HL-60 (cell line): ENCODE measurements at regions not wholly inside any gene's neighbourhood (a gene's known extent, or its start where the extent isn't known, plus 50 kb on each side); places are given as distances from the start of the nearest gene placed in this dataset.

ENCODE experiments used
- DNase-seq, 2 experiments: peaks; one replicate each; pipeline ENCODE4 v3.0.0-alpha.2; 2010 to 2020; ENCODE audit warnings: low read depth in 1 of 2, low spot score in 1 of 2
- H3K27ac ChIP-seq: fragments of 250-450 bp; sonication (Bioruptor Pico); replicated peaks from 2 replicates; pipeline ENCODE4 v1.5.1; 2020; ENCODE audit warnings: mild to moderate bottlenecking, moderate library complexity
- H3K27me3 ChIP-seq: fragments of 250-450 bp; sonication (Bioruptor Pico); 2 replicates; pipeline ENCODE4 v1.5.1; 2021; ENCODE audit warnings: mild to moderate bottlenecking, moderate library complexity; ENCODE audit not compliant: insufficient read depth, poor library complexity, severe bottlenecking
- H3K4me3 ChIP-seq: replicated peaks from 2 replicates; pipeline ENCODE4 v1.5.1; 2011; ENCODE audit warnings: mild to moderate bottlenecking, control low read depth, low read length; ENCODE audit not compliant: insufficient read depth
- CTCF ChIP-seq: IDR thresholded peaks from one replicate; pipeline ENCODE4 v1.5.1; 2011; ENCODE audit warnings: low read length, control low read depth, inconsistent platforms; ENCODE audit not compliant: insufficient read depth
- GABPA ChIP-seq: IDR thresholded peaks from 2 replicates; pipeline ENCODE4 v1.6.1; 2012; ENCODE audit warnings: low read depth
- POLR2AphosphoS5 ChIP-seq: IDR thresholded peaks from 2 replicates; pipeline ENCODE4 v1.6.1; 2012; ENCODE audit warnings: low read depth
- REST ChIP-seq: IDR thresholded peaks from 2 replicates; pipeline ENCODE4 v1.6.1; 2012; ENCODE audit warnings: low read depth; ENCODE audit not compliant: insufficient replicate concordance
- SPI1 ChIP-seq: IDR thresholded peaks from 2 replicates; pipeline ENCODE4 v1.6.1; 2012; ENCODE audit warnings: low read depth, mild to moderate bottlenecking, borderline replicate concordance

GRCh38 chr7:8831376-8831775 is 398.0 kb downstream of the NXPH1 start:
- TF ChIP-seq GABPA (no peak), REST (no peak), SPI1 (no peak), POLR2AphosphoS5 (no peak), CTCF (no peak)
- H3K27me3 ChIP-seq, result no peaks in the 10 kb centered on the region
- H3K27ac ChIP-seq, result no peak overlapping the region
- no peak for DNase-seq
- H3K4me3 ChIP-seq, result no peak overlapping the region

GRCh38 chr7:8833355-8833754 is 399.9 kb downstream of the NXPH1 start:
- no peak overlapping the region for H3K4me3 ChIP-seq
- no peak overlapping the region for H3K27ac ChIP-seq
- no peaks in the 10 kb centered on the region for H3K27me3 ChIP-seq
- TF ChIP-seq CTCF (no peak), POLR2AphosphoS5 (no peak), SPI1 (no peak), GABPA (no peak), REST (no peak)
- DNase-seq, result no peak

- TF ChIP-seq GABPA (no peak), CTCF (no peak), POLR2AphosphoS5 (no peak)
- Histone ChIP-seq H3K27ac (no peak overlapping the region), H3K4me3 (no peak overlapping the region), H3K27me3 (no peaks in the 10 kb centered on the region)
- DNase-seq, result no peak
Measured at GRCh38 chr7:8841171-8841570, 407.8 kb downstream of the NXPH1 start.

- Histone ChIP-seq H3K4me3 (no peak overlapping the region), H3K27me3 (no peaks in the 10 kb centered on the region), H3K27ac (no peak overlapping the region)
- TF ChIP-seq SPI1 (no peak), GABPA (no peak), REST (no peak), POLR2AphosphoS5 (no peak), CTCF (no peak)
- no peak for DNase-seq
Measured at GRCh38 chr7:8871716-8872115, 438.3 kb downstream of the NXPH1 start.
